ENCODE measurements at regions not wholly inside any gene's neighbourhood (a gene's known extent, or its start where the extent isn't known, plus 50 kb on each side); places are given as distances from the start of the nearest gene placed in this dataset.
"Not testable (repeated sequence)": the region's sequence is repeated elsewhere in the genome, so short reads cannot be mapped to it uniquely, and the experiment has no call there.

- 94 to 100% (median 95%) methylated on average over 1 of the region's 1 CpG for WGBS, 3 donors
- no peaks in the 10 kb centered on the region for H3K9me3 ChIP-seq
- no peak for DNase-seq
- no peaks in the 10 kb centered on the region for H3K27me3 ChIP-seq
- intact Hi-C loops (cut with DNase I) = no loop called here
- H3K36me3 ChIP-seq = no peaks in the 10 kb centered on the region
- H3K4me1 ChIP-seq (ENCODE audit: insufficient read depth) = no peaks in the 10 kb centered on the region
- TF ChIP-seq CTCF (IDR thresholded peaks at IDR 0.05) (no peak), POLR2A (IDR thresholded peaks at IDR 0.05) (no peak), EP300 (IDR thresholded peaks at IDR 0.05) (no peak)
- H3K27ac ChIP-seq = no peak overlapping the region
- H3K4me3 ChIP-seq = no peak overlapping the region
These were observed 742.8 kb downstream of the NR2F1-AS1 start for GRCh38 chr5:92838253-92838652.

- Histone ChIP-seq H3K4me1 (ENCODE audit: insufficient read depth) (no peaks in the 10 kb centered on the region), H3K36me3 (no peaks in the 10 kb centered on the region), H3K9me3 (no peaks in the 10 kb centered on the region), H3K27ac (no peak overlapping the region), H3K4me3 (no peak overlapping the region), H3K27me3 (no peaks in the 10 kb centered on the region)
- TF ChIP-seq CTCF (IDR thresholded peaks at IDR 0.05) = no peak
- no peak for TF ChIP-seq POLR2A (IDR thresholded peaks at IDR 0.05)
- no peak for TF ChIP-seq EP300 (IDR thresholded peaks at IDR 0.05)
- WGBS, 3 donors = 65 to 76% (median 66%) methylated on average over 3 of the region's 3 CpGs
- intact Hi-C loops (cut with DNase I) = no loop called here
- no peak for DNase-seq
These were observed 743.9 kb downstream of the NR2F1-AS1 start for GRCh38 chr5:92836855-92837755.

GRCh38 chr5:92835712-92836111 lies 745.3 kb downstream of the NR2F1-AS1 start:
- Histone ChIP-seq H3K9me3 (no peaks in the 10 kb centered on the region), H3K27ac (no peak overlapping the region), H3K36me3 (no peaks in the 10 kb centered on the region), H3K4me3 (no peak overlapping the region), H3K27me3 (no peaks in the 10 kb centered on the region), H3K4me1 (ENCODE audit: insufficient read depth) (no peaks in the 10 kb centered on the region)
- intact Hi-C loops (cut with DNase I) = no loop called here
- TF ChIP-seq POLR2A (IDR thresholded peaks at IDR 0.05) (no peak), CTCF (IDR thresholded peaks at IDR 0.05) (no peak), EP300 (IDR thresholded peaks at IDR 0.05) (no peak)
- DNase-seq = no peak
- 0 to 4% (median 0%) methylated on average over 1 of the region's 1 CpG for WGBS, 3 donors

GRCh38 chr5:92823551-92823950 lies 757.5 kb downstream of the NR2F1-AS1 start:
- DNase-seq; H3K36me3 ChIP-seq; H3K9me3 ChIP-seq; H3K4me1 ChIP-seq (ENCODE audit: insufficient read depth); H3K27ac ChIP-seq; H3K27me3 ChIP-seq; H3K4me3 ChIP-seq; intact Hi-C loops (cut with DNase I): not testable (repeated sequence)
- WGBS, 3 donors = 89 to 98% (median 92%) methylated on average over 3 of the region's 3 CpGs

- 80 to 88% (median 86%) methylated on average over 9 of the region's 9 CpGs for WGBS, 3 donors
- DNase-seq = no peak
These were observed 758.8 kb downstream of the NR2F1-AS1 start for GRCh38 chr5:92822183-92822582.

More at GRCh38 chr5:92822183-92822582, 758.8 kb downstream of the NR2F1-AS1 start:
- no peaks in the 10 kb centered on the region for H3K4me1 ChIP-seq (ENCODE audit: insufficient read depth)
- no peaks in the 10 kb centered on the region for H3K27me3 ChIP-seq
- TF ChIP-seq POLR2A (IDR thresholded peaks at IDR 0.05) = no peak
- no peak for TF ChIP-seq CTCF (IDR thresholded peaks at IDR 0.05)
- TF ChIP-seq EP300 (IDR thresholded peaks at IDR 0.05) = no peak
- no peaks in the 10 kb centered on the region for H3K9me3 ChIP-seq
- H3K36me3 ChIP-seq = no peaks in the 10 kb centered on the region
- no peak overlapping the region for H3K4me3 ChIP-seq
- H3K27ac ChIP-seq = no peak overlapping the region
- intact Hi-C loops (cut with DNase I) = no loop called here
